ENCODE measurements at regions not wholly inside any gene's neighbourhood (a gene's known extent, or its start where the extent isn't known, plus 50 kb on each side); places are given as distances from the start of the nearest gene placed in this dataset.
"Not testable (repeated sequence)": the region's sequence is repeated elsewhere in the genome, so short reads cannot be mapped to it uniquely, and the experiment has no call there.

DNA sequence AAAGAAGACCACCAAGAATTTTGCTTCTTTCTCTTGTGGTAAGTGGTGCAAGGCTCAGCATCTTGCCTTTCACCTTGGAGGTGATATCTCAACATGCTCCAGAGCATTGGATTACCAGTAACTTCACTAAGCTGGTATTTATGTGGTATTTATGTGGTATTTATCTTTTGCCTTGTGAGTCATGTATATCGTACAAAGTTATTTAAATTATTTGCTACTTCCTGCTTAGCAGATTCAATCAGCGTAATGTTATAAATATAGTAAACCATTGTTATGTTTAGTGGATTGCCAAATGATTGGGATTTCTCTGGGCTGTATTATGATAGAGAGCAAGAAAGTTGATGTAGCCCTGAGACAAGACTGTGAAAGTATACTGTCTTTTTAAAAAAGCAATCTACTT lies 366.4 kb downstream of the IPO8 start:
- no peak for DNase-seq

DNA sequence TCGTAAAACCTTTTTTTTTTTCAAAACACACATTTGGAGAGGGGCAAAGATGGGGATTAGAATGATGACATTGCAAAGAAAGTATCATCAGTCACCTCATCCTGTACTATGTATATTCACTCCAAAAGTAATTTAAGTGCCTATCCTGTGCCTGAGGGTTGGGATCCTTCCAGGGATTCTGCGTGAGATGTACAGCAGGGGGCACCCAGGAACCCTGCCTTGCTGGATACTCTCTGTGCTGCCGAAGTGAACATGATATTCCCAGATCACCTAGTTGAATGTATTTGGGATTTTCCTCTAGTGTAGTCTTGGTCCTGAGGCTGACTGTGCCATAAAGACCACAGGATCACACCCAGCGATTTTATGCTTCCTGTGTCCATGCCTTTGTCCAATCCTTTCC lies 372.7 kb downstream of the IPO8 start:
- DNase-seq = no peak

DNA sequence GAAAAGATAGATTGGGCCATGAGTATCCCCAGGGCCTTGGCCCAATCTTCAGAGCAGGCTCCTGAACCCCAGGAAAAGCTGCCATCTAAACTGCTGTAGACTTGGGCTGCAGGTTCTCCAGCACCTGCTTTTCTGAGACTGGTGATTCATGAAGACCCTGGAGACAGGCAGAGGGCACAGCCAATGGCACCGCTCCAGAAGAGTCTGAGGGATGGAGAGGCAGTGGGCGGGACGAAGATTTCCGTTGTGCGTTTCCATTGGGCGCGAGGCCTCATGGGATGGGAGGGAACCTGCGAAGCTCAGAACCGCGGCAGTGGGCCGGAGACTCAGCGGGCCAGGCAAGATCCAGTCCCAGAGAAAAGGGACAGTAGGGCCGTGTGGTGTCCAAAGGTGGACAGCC lies 375.1 kb downstream of the IPO8 start:
- DNase-seq = no peak

DNA sequence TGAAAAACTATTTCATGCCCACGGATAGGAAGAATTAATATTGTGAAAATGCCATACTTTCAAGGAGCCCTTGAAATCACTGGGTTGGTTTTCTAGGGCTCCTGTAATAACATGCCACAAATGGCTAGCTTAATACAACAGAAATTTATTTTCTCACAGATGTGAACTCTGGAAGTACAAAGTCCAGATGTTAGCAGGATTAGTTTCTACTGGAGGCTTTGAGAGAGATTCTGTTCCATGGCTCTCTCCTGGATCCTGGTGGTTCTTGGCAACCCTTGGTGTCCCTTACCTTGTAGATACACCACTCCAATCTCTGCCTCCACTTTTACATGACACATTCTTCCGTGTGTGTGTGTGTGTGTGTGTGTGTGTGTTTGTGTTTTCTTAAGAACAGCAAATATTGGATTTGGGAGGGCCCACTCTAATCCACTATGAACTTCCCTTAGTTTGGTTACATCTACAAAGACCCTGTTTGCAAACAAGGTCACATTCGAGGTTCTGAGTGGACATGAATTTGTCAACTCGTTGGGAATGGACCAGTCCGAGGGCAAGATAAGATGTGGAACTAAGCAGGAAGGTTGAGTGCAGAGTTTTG lies 381.1 kb downstream of the IPO8 start:
- no peak for DNase-seq

DNA sequence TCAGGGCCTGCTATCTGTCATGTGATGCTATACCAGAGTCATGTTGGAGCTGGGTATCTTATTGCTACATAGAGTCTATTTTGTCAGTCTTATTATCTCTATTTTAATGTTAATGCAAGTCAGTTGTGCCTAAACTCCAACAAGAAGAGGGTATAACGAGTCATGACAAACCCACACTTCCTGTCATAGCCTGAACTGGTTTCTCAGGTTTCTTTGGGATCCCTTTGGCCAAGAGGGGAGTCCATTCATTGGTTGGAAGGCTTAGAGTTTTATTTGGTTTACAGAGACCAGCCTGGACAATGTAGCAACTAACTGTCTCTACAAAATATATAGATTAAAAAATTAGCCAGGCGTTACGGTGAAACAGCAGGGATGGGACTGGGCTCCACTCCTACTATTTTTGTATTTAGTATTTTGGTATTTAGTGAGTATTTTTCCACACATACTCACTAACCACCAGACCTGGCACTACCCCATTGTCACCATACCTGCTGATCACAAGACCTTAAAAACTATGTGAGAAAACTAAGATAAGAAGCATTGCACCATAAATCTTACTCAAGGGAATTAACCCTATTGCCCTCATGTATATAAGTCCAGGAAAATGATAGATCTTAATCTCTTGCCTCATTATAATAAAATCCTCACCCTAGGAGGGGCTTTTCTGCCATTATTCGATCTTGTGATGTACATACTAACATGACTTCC lies 387.5 kb downstream of the IPO8 start:
- no peak for DNase-seq

DNA sequence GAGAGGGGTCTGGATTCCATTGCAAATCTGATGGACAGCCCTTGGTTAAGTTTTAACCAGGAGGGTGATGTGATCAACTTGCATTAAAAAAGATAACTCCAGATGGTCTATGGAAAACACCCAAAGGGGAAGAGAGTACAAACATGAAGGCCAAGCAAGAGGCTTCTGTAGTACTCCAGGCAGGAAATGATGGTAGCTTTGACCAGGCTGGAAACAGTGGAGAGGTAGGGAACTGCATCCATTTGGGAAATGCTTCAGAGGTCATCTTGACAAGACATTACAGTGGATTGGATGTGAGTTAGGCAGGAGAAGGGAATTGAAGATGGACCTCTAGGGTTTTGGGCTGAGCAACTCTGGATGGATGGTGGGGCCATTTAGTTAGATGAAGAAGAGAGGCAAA lies 391.1 kb downstream of the IPO8 start:
- no peak for DNase-seq

DNA sequence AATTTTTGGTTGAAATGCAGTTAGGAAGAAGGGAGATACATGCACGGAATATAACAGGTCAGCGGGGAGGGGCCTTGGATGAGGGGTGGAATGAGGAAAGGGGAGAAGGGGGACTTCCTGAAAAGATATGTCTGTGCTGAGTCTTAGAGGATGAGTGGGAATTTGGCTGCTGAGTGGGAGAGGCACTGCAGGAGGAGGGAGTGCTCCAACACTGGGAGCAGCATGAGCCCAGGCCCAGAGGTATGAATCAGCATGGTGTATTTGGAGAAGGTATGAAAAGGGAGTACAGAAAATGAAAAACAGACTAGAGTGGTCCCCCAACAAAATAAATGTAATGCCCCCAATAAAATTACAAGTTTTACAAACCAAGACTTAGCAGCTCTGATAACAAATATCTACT lies 394.4 kb downstream of the IPO8 start:
- DNase-seq = no peak

DNA sequence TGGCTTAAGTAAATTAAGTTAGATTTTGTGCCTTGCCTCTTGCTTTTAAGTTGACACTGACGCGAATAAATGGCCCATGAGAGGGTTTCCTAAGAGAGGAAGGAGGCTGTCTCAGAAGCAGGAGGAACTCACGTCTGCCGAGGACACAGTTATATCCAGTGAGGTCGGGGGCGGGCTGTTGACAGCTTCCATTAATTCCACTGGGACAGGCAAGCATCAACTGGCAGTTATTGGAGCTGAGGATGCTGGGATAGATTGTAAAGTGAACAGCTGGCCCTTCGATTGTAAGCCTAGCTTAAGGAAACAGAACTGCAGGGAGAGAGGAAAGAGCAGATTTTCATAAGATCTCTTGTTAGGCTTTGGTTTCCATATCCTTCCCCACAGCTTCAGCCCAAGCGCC lies 399.2 kb downstream of the IPO8 start:
- DNase-seq = no peak

DNA sequence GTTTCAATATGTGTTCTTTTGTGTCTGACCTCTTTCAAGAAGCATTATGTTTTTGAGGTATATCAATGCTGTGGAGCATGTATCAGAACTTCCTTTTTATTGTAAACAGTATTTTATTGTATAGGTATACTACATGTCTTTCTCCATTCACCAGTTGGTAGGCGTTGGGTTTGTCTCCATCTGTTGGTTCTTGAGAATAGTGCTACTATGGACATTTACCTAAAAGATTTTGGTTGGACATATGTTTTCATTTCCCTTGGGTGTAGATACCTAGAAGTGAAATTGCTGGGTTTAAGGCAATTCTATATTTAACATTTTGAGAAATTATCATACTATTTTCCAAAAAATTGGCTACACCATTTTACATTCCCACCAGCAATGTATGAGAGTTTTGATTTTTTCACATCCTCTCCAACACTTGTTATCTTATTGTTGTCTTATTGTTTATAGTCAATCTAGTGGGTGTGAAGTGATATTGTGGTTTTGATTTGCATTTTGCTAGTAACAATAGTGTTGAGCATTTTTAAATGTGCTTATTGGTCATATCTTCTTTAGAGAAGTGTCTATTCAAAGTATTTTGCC lies 409.2 kb downstream of the IPO8 start:
- DNase-seq = no peak

DNA sequence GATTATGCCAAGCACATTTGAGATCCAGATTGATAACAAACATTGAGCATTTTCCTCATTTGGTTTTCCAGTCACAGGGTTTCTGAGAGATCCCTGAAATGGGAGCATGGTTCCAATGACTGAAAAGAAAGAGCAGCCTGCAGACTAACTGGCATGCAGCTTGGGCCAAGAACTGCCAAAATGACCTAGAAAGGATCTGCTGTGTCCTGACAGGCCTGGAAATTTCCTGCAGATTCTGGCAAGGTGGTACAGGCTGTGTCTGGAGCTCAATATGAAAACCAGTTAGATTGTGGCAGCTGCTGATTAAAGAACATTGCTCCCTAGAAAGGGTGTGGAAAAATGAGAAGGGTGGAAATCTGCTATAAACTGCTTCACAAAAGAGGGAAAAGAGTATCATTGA lies 417.3 kb downstream of the IPO8 start:
- DNase-seq = no peak

DNA sequence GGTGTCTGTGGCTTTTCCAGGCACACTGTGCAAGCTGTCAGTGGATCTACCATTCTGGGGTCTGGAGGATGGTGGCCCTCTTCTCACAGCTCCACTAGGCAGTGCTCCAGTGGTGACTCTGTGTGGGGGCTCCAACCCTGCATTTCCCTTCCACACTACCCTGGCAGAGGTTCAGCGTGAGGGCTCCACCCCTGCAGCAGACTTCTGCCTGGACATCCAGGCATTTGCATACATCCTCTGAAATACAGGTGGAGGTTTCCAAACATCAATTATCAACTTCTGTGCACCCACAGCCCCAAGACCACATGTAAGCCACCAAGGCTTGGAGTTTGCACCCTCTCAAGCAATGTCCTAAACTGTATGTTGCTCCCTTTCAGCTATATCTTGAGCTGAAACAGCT lies 423.2 kb downstream of the IPO8 start:
- not testable (repeated sequence) for DNase-seq

DNA sequence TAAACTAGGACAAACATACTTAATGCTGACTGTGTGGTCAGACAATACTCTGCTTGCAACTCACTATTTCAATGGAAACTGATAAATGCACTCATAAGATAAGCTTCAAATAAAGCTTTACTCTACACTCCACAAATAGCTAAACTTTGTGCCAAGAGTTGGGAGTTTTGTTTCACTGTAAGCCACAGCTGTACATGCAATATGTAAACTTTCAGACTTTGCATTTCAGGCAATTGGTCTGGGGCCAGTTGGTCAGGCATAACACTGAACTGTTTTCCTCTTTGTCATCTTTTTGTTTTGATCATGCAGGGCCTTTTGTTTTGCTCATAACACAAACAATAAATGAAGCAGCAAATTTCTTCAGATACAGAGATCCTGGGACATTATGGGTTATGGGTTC lies 426.2 kb downstream of the IPO8 start:
- no peak for DNase-seq

DNA sequence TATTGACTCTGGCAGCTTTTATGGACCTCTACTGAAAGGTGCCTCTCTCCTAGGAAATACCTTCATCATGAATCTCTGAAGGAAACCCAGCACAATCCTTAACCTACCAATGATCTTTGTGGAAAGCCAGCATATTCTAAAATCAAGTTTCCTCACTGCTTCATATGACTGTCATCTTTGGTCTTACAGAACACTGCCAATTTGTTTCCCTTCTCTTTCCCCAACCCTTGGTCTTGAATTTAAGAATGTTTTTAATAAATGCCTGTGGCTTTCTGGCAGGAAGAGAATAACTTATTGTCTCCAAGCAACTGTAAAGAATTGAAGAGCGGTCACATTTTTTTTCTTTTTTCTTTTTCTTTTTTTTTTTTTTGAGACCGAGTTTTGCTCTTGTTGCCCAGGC lies 427.6 kb downstream of the IPO8 start:
- DNase-seq = no peak

DNA sequence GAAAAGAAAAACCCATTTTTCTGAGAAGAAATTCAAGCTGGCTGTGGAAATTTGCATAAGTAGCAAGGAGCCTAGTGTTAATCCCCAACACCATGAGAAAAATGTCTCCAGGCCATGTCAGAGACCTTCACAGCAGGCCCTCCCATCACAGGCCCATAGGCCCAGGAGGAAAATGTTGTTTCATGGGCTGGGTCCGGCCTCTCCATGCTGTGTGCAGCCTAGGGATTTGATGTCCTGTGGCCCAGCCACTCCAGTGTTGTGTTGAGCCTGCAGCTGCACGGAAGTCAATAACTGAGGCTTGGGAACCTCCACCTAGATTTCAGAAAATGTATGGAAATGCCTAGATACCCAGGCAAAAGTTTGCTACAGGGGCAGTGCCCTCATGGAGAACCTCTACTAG lies 432.2 kb downstream of the IPO8 start:
- DNase-seq = no peak

DNA sequence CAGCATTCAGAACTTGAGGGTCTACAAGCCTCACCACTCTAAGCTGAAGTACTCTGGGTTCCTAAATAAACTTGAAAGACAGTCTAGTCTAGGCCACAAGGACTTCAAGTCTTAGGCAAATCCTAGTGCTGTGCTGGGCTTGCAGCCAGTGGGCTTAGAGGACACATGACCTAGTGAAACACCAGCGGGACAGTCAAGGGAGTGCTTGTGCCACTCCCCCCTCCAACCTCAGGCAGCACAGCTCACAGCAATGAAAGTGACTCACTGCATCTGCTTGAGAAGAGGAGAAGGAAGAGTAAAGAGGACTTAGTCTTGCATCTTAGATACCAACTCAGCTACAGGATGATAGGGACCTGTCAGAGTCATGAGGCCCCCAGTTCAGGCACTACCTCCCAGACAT lies 438.1 kb downstream of the IPO8 start:
- DNase-seq = no peak

DNA sequence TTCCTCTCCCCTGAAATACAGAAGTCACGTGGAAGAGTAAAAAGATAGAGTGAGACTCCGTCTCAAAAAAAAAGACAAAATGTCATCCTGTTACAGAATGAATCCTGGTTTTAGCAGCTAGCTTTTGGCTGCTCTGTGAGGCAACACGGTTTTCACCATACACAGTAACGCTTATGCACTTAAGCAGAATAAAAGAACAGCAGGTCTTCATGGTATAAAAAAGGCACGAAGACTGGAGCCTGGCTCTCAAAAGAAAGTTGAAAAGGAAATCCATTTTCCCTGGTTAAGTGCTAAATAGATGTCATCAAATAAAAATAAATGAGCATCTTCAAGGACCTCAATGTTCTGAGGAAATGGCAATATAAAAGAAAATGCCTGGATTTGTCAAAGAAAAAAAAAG lies 444.1 kb downstream of the IPO8 start:
- no peak for DNase-seq

DNA sequence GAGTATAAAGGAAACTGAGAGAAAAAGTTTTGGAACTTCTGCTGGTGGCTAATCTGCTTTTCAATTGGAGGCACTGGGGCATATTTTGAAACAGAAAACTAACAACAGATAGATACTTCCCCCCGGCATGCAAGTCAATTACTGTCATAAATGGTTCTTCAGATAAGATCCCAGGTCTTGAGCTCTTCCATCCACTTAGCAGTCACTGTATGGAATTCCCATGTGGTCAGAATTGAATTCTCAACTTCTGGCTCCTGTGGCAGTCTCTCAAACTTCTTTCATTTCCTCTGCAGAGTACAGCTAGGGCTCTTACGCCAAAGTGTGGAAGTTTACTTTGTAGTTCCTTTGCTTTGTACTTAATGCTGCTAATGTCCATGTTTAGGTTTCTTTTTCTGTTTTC lies 452.2 kb downstream of the IPO8 start:
- DNase-seq = no peak

DNA sequence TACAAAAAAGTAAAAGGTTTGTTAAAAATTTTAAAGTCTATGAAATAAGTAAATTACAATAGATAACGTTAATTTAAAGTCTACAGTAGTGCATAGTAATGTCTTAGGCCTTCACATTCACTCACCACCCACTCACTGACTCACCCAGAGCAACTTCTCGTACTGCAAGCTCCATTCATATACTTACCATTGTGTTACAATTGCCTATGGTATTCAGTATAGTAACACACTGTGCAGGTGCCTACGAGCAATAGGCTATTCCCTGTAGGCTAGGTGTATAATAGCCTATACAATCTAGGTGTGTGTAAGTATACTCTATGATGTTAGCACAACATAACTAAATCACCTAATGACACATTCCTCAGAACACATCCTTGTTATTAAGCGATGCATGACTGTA lies 435.3 kb upstream of the TMTC1 start:
- DNase-seq = no peak

DNA sequence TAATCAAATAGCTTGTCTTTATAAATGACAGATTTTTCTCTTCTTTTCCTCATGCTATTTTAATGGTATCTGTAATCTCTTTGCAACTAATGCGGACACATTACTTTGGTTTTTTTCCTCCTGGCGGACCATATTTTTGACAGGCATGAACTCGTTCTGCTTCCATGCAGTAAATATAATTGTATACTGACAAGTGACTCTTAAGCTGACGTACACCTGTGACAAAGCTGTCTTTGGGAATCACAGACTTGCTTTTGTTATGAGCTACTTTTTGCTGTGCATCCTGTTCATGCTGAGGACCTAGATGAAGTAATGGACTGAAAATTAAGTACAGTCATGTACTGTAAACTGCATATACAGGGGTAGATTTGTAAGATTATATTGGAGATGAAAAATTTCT lies 434.3 kb upstream of the TMTC1 start:
- DNase-seq = no peak

DNA sequence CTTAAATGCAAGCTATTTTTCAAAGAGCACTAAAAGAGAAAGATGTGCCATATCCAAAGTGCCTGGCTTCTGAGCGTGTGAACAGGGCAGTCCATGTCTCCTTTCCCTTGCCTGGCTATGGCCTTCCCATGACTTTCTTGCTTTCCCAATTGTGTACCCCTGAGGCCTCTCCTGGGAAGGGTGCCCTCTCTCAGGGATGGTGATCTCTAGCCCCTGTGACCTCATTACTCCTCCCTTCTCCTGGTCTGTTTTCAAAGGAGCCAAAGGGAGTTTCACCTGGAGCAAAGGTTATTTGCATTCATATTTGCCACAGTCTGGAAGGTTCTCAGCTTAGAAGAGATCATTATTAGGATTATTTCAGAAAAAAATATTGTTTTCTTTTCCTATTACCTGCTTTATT lies 429.4 kb upstream of the TMTC1 start:
- DNase-seq = no peak

DNA sequence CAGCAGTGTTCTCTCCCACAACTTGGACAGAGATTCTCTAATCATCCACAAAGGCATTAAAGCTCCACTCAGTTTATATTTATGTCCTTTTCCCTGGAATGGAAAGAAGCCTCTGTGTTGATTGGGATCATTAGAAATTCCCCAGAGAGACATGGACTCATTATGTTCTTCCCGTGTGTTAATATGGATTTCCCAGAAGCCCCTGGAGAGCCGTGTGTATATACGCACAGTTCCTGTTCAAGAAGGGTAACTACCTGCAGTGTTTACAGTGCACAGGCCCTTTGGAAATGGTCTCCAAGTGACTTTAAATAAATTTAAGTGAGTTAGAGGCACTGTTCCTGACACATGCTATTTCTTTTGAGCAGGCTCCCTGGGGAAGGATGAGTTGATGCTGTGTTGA lies 428.0 kb upstream of the TMTC1 start:
- DNase-seq = no peak

DNA sequence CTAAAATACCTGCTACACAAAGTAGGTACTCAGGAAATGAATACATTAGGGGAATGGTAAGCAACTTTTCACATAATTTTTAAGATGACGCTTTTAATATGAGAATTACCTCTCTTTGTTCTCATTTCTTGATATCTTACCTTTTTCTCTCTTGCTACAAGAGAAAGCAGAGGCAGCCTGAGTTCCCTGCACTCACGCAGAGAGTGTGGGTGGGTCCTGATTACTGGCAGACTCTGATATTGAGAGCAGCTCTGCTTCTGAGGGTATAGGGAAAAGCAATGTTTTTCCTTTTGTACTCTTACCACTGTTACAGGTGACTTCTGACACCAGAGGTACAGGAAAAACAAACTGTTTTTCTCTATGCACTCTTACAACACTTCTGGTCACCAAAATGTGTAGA lies 420.2 kb upstream of the TMTC1 start:
- DNase-seq = no peak

DNA sequence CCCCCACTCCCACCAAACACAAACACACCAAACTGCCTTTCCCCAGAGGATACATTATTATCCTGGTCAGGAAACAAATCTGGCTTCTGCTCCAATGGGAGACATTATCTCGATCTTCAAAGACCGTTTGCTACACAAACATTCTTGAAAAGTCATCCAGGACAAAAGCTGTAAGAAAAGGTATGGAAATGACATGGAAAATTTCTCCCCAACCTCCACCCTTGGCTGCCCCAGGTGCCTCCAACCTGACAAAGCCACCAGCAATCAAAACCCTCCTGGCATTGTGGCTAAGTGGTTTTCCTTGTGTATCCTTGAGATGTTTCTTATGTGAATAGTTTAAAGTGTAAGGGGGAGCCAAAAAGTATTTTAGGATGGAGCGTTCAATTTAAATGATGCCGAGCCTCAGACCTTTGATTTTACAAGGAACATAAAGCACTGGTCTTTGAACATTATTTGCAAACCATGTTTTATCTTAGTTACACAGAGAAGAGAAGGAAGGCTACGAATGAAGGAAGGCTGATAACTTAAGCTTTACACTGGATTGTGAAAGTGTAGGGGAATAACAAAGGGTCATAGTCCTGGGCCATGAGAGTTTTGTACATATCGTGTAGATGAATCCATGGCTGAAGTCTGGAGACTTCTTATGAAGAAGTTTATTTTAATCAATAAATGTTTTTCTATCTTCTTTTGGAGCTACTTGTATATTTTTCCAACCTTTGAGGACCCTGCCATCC lies 418.9 kb upstream of the TMTC1 start:
- no peak for DNase-seq

All from stimulated activated CD8-positive, alpha-beta memory T cell treated with anti-CD3 and anti-CD28 coated beads, Interleukin-4, amount 100 ng/mL, for 48 hours (primary cell).